ENCODE measurements at regions not wholly inside any gene's neighbourhood (a gene's known extent, or its start where the extent isn't known, plus 50 kb on each side); places are given as distances from the start of the nearest gene placed in this dataset.

DNA sequence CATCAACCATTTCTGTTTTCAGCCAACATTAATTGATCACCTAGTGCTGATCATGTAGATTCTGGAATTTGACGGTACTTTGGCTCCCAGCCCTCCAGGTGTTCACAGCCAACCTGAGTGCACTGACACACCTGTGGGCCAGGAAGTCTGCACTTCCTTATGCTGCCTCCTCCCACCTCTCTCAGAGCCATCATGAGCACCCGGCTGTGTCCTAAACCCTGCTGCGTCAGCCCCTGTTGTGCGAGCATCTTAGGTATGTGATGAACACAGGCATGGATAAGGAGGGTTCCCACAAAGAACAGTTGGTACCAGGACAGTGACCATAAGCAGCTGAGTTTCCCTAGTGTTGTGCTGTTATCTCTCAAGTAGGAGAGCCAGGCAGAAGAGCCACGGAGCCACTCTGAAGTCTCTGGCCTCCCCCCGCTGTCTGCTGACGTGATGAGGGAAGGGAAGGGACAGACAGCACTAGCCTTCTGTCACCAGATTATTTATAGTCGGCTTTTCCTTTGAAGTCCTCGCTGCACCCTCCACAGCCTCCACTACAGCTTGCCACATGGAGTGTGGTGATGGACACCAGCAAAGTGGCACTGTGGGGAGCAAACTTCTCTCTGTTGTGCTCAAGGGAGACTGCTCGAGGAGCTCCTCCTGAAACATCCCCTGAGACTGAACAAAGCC, 162.8 kb upstream of the ANKFN1 start:
- TF ChIP-seq, protein P1, sequence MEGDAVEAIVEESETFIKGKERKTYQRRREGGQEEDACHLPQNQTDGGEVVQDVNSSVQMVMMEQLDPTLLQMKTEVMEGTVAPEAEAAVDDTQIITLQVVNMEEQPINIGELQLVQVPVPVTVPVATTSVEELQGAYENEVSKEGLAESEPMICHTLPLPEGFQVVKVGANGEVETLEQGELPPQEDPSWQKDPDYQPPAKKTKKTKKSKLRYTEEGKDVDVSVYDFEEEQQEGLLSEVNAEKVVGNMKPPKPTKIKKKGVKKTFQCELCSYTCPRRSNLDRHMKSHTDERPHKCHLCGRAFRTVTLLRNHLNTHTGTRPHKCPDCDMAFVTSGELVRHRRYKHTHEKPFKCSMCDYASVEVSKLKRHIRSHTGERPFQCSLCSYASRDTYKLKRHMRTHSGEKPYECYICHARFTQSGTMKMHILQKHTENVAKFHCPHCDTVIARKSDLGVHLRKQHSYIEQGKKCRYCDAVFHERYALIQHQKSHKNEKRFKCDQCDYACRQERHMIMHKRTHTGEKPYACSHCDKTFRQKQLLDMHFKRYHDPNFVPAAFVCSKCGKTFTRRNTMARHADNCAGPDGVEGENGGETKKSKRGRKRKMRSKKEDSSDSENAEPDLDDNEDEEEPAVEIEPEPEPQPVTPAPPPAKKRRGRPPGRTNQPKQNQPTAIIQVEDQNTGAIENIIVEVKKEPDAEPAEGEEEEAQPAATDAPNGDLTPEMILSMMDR (IDR thresholded peaks at IDR 0.05 in 8 of 11, conservative IDR thresholded peaks at IDR 0.05 in 3 of 11), result no peak
- TF ChIP-seq POLR2A (IDR thresholded peaks at IDR 0.05) (no peak), POLR2AphosphoS5 (IDR thresholded peaks at IDR 0.05) (no peak)

All from spleen (tissue), 7 donors.